SK-N-SH treated with all-trans-retinoic acid at 6 μM for 48 hours (cell line): ENCODE measurements at regions not wholly inside any gene's neighbourhood (a gene's known extent, or its start where the extent isn't known, plus 50 kb on each side); places are given as distances from the start of the nearest gene placed in this dataset.

Experiments
- ESRRG ChIP-seq: fragments of 250-450 bp; sonication (Bioruptor Pico); IDR thresholded peaks from 2 replicates; pipeline ENCODE4 v1.6.1; 2021; ENCODE audit warnings: mild to moderate bottlenecking
- GLIS3 ChIP-seq: fragments of 250-450 bp; sonication (Bioruptor Pico); IDR thresholded peaks from 2 replicates; pipeline ENCODE4 v1.5.0; 2020; ENCODE audit warnings: mild to moderate bottlenecking, moderate library complexity
- OSR1 ChIP-seq: fragments of 250-450 bp; sonication (Bioruptor Pico); IDR thresholded peaks from 2 replicates; pipeline ENCODE4 v1.8.0; 2022; ENCODE audit warnings: moderate library complexity, mild to moderate bottlenecking, inconsistent platforms
- POU6F1 ChIP-seq: fragments of 250-450 bp; sonication (Bioruptor Pico); IDR thresholded peaks from 2 replicates; pipeline ENCODE4 v1.8.0; 2021; ENCODE audit warnings: low read depth, mild to moderate bottlenecking, moderate library complexity, borderline replicate concordance
- RARB ChIP-seq: fragments of 250-450 bp; sonication (Bioruptor Pico); IDR thresholded peaks from 2 replicates; pipeline ENCODE4 v1.8.0; 2021; ENCODE audit warnings: mild to moderate bottlenecking, moderate library complexity
- TCF4 ChIP-seq: fragments of 250-450 bp; sonication (Bioruptor Pico); IDR thresholded peaks from 2 replicates; pipeline ENCODE4 v1.8.0; 2021; ENCODE audit warnings: mild to moderate bottlenecking, moderate library complexity, borderline replicate concordance
- ZNF565 ChIP-seq: fragments of 450-650 bp; formaldehyde crosslinking; conservative IDR thresholded peaks from 2 replicates; pipeline ENCODE4 v1.5.0; 2020; ENCODE audit warnings: low read depth, mild to moderate bottlenecking, moderate library complexity
- TF ChIP-seq, protein P1 (sequence below): fragments of 250-450 bp; sonication (Bioruptor Pico); IDR thresholded peaks from 2 replicates; pipeline ENCODE4 v1.8.0; 2020; ENCODE audit warnings: mild to moderate bottlenecking, moderate library complexity, borderline replicate concordance

- TF ChIP-seq POU6F1 (CRISPR knock-in tag), result no peak
- no peak for TF ChIP-seq TCF4
- TF ChIP-seq GLIS3 (CRISPR knock-in tag), result no peak
- no peak for TF ChIP-seq OSR1 (CRISPR knock-in tag)
- TF ChIP-seq ESRRG (CRISPR knock-in tag), result no peak
- TF ChIP-seq ZNF565 (CRISPR knock-in tag), result no peak
- TF ChIP-seq, protein P1, sequence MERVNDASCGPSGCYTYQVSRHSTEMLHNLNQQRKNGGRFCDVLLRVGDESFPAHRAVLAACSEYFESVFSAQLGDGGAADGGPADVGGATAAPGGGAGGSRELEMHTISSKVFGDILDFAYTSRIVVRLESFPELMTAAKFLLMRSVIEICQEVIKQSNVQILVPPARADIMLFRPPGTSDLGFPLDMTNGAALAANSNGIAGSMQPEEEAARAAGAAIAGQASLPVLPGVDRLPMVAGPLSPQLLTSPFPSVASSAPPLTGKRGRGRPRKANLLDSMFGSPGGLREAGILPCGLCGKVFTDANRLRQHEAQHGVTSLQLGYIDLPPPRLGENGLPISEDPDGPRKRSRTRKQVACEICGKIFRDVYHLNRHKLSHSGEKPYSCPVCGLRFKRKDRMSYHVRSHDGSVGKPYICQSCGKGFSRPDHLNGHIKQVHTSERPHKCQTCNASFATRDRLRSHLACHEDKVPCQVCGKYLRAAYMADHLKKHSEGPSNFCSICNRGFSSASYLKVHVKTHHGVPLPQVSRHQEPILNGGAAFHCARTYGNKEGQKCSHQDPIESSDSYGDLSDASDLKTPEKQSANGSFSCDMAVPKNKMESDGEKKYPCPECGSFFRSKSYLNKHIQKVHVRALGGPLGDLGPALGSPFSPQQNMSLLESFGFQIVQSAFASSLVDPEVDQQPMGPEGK, result no peak
- TF ChIP-seq RARB (CRISPR knock-in tag), result no peak
Observed at GRCh38 chr3:81419228-81419627, 342.2 kb downstream of the GBE1 start.
